ENCODE measurements at regions not wholly inside any gene's neighbourhood (a gene's known extent, or its start where the extent isn't known, plus 50 kb on each side); places are given as distances from the start of the nearest gene placed in this dataset.

- no peak for DNase-seq
These were observed 254.7 kb upstream of the MKI67 start for GRCh38 chr10:128380946-128381345.

- no peak for DNase-seq
These were observed 256.0 kb upstream of the MKI67 start for GRCh38 chr10:128382225-128382624.

- DNase-seq: no peak
These were observed 258.6 kb upstream of the MKI67 start for GRCh38 chr10:128384831-128385230.

GRCh38 chr10:128386231-128386630 is 260.0 kb upstream of the MKI67 start:
- DNase-seq: no peak

- no peak for DNase-seq
These were observed 260.8 kb upstream of the MKI67 start for GRCh38 chr10:128386816-128387604.

- no peak for DNase-seq
These were observed 264.4 kb upstream of the MKI67 start for GRCh38 chr10:128390596-128390995.

- DNase-seq: no peak
These were observed 267.3 kb upstream of the MKI67 start for GRCh38 chr10:128393546-128393945.

GRCh38 chr10:128398118-128398517 is 271.9 kb upstream of the MKI67 start:
- DNase-seq: no peak

GRCh38 chr10:128398999-128399398 is 272.8 kb upstream of the MKI67 start:
- DNase-seq: no peak

GRCh38 chr10:128400564-128400963 is 274.3 kb upstream of the MKI67 start:
- DNase-seq: no peak

- no peak for DNase-seq
These were observed 279.2 kb upstream of the MKI67 start for GRCh38 chr10:128405450-128405849.

GRCh38 chr10:128411643-128412042 is 285.4 kb upstream of the MKI67 start:
- no peak for DNase-seq

- DNase-seq: no peak
These were observed 288.3 kb upstream of the MKI67 start for GRCh38 chr10:128414568-128414967.

- no peak for DNase-seq
These were observed 290.0 kb upstream of the MKI67 start for GRCh38 chr10:128416231-128416630.

GRCh38 chr10:128417826-128418225 is 291.6 kb upstream of the MKI67 start:
- no peak for DNase-seq

GRCh38 chr10:128418819-128419218 is 292.6 kb upstream of the MKI67 start:
- DNase-seq: no peak

- DNase-seq: no peak
These were observed 293.3 kb upstream of the MKI67 start for GRCh38 chr10:128419466-128420019.

- DNase-seq: no peak
These were observed 294.4 kb upstream of the MKI67 start for GRCh38 chr10:128420623-128421022.

GRCh38 chr10:128421371-128422160 is 295.3 kb upstream of the MKI67 start:
- no peak for DNase-seq

- no peak for DNase-seq
These were observed 296.0 kb upstream of the MKI67 start for GRCh38 chr10:128422190-128422589.

- DNase-seq: no peak
These were observed 296.8 kb upstream of the MKI67 start for GRCh38 chr10:128422999-128423398.

GRCh38 chr10:128429321-128429720 is 303.1 kb upstream of the MKI67 start:
- no peak for DNase-seq

- no peak for DNase-seq
These were observed 303.8 kb upstream of the MKI67 start for GRCh38 chr10:128429835-128430513.

Data from NCI-H526 treated with DMSO at 0.1 percent for 48 hours (cell line).